BJ (cell line): ENCODE measurements at regions not wholly inside any gene's neighbourhood (a gene's known extent, or its start where the extent isn't known, plus 50 kb on each side); places are given as distances from the start of the nearest gene placed in this dataset.

Experiments
- CTCF ChIA-PET: fragments of 350-600 bp; formaldehyde crosslinking; extraction: SDS; loops from one replicate; lab custom pipeline; 2021; ENCODE audit warnings: antibody characterized with exemption, inconsistent platforms; lab: Yijun Ruan, JAX
- POLR2A ChIA-PET: fragments of 300-600 bp; sonication (Branson Sonifier 250); formaldehyde crosslinking; extraction: SDS; loops from one replicate; lab custom pipeline; 2021; ENCODE audit warnings: antibody characterized with exemption; lab: Charles Lee
- DNase-seq: peaks from one replicate; pipeline ENCODE4 v3.0.0-alpha.2; 2011; ENCODE audit warnings: low read depth
- H3K27me3 ChIP-seq: 2 replicates; pipeline ENCODE4 v1.6.0; 2011; ENCODE audit warnings: low read length; ENCODE audit not compliant: control insufficient read depth, insufficient read depth
- H3K36me3 ChIP-seq: 2 replicates; pipeline ENCODE4 v1.5.1; 2011; ENCODE audit warnings: low read length; ENCODE audit not compliant: control insufficient read depth, insufficient read depth
- H3K4me3 ChIP-seq: 2 replicates; pipeline ENCODE4 v1.5.1; 2011; ENCODE audit warnings: low read depth, mild to moderate bottlenecking, control low read depth, low read length
- CTCF ChIP-seq: IDR thresholded peaks from 2 replicates; pipeline ENCODE4 v1.5.1; 2011; ENCODE audit warnings: low read depth, mild to moderate bottlenecking, control low read depth, inconsistent platforms, low read length, moderate library complexity; ENCODE audit not compliant: insufficient read depth

GRCh38 chr5:162888268-162888667, 549.1 kb upstream of the CCNG1 start:
- POLR2A ChIA-PET, result no interaction called here
- Histone ChIP-seq H3K4me3 (no peak overlapping the region), H3K36me3 (no peaks in the 10 kb centered on the region), H3K27me3 (no peaks in the 10 kb centered on the region)
- CTCF ChIA-PET, result no interaction called here
- no peak for TF ChIP-seq CTCF
- no peak for DNase-seq

DNA sequence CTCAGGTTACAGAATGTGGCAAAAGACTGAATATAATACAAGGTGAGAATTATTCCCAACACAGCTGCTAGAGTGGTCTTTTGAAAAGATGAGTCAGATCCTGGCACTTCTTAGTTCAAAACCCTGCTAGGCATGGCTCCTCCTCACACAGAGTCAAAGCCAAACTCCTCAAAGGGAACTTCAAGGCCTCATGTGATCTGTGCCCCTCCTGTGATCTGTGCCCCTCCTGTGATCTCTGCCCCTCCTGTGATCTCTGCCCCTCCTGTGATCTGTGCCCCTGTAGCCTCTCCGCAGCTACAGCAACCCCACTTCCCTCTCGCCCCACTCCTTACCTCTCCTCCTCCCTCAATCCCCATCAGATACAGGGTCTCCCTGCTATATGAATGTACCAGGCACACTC, 525.5 kb upstream of the CCNG1 start:
- ChIA-PET POLR2A (no interaction called here), CTCF (no interaction called here)
- TF ChIP-seq CTCF, result no peak
- H3K36me3 ChIP-seq, result no peaks in the 10 kb centered on the region
- no peak for DNase-seq
- H3K27me3 ChIP-seq, result no peaks in the 10 kb centered on the region
- H3K4me3 ChIP-seq, result no peak overlapping the region

DNA sequence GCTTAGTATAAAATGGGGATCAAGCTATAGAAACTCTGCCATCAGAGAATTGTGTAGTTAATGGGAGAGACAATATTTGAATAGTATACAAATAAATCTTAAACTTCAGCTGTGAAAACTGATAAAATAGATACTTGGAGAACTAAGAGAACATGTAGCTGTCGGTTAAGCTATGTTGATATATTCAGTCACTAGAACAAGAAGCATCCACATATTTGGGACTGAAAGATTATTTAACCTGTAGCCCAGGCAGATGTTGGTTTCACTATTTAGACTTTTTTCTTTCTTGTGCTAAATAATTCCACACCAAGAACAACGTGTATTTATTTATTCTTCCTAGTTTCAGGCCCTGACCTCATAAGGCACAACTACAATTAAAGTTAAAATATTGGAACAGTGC, 521.0 kb upstream of the CCNG1 start:
- TF ChIP-seq CTCF, result no peak
- Histone ChIP-seq H3K4me3 (no peak overlapping the region), H3K36me3 (no peaks in the 10 kb centered on the region), H3K27me3 (no peaks in the 10 kb centered on the region)
- POLR2A ChIA-PET, result no interaction called here
- DNase-seq, result no peak
- CTCF ChIA-PET, result no interaction called here

- Histone ChIP-seq H3K27me3 (no peaks in the 10 kb centered on the region), H3K4me3 (no peak overlapping the region), H3K36me3 (no peaks in the 10 kb centered on the region)
- ChIA-PET POLR2A (no interaction called here), CTCF (no interaction called here)
- no peak for TF ChIP-seq CTCF
- DNase-seq, result no peak
These were observed 508.3 kb upstream of the CCNG1 start for GRCh38 chr5:162929104-162929503.

- CTCF ChIA-PET, result no interaction called here
- POLR2A ChIA-PET, result no interaction called here
These were observed 505.9 kb upstream of the CCNG1 start for GRCh38 chr5:162931501-162931900.

More at GRCh38 chr5:162931501-162931900, 505.9 kb upstream of the CCNG1 start:
- DNase-seq, result no peak
- Histone ChIP-seq H3K4me3 (no peak overlapping the region), H3K36me3 (no peaks in the 10 kb centered on the region), H3K27me3 (no peaks in the 10 kb centered on the region)
- TF ChIP-seq CTCF, result no peak
